ENCODE measurements at regions not wholly inside any gene's neighbourhood (a gene's known extent, or its start where the extent isn't known, plus 50 kb on each side); places are given as distances from the start of the nearest gene placed in this dataset.
A peak's percentile ranks its signal among the peaks of the same experiment; 100 is the strongest.
"Not testable (repeated sequence)": the region's sequence is repeated elsewhere in the genome, so short reads cannot be mapped to it uniquely, and the experiment has no call there.

- DNase-seq, result peak; percentile 31
These were observed 92.9 kb downstream of the GPR139 start for GRCh38 chr16:19980632-19981265.

GRCh38 chr16:19979638-19980037, 94.1 kb downstream of the GPR139 start:
- no peak for DNase-seq

GRCh38 chr16:19974607-19975006, 90.0 kb upstream of the GPRC5B start:
- no peak for DNase-seq

GRCh38 chr16:19972111-19972510, 87.5 kb upstream of the GPRC5B start:
- no peak for DNase-seq

- no peak for DNase-seq
These were observed 84.4 kb upstream of the GPRC5B start for GRCh38 chr16:19968891-19969683.

GRCh38 chr16:19967963-19968362, 83.3 kb upstream of the GPRC5B start:
- DNase-seq, result no peak

GRCh38 chr16:19967561-19967960, 82.9 kb upstream of the GPRC5B start:
- no peak for DNase-seq

- no peak for DNase-seq
These were observed 78.7 kb upstream of the GPRC5B start for GRCh38 chr16:19963301-19963700.

- DNase-seq, result no peak
These were observed 75.5 kb upstream of the GPRC5B start for GRCh38 chr16:19960183-19960582.

GRCh38 chr16:19959736-19960135, 75.1 kb upstream of the GPRC5B start:
- no peak for DNase-seq

GRCh38 chr16:19955896-19956295, 71.2 kb upstream of the GPRC5B start:
- not testable (repeated sequence) for DNase-seq

- DNase-seq, result not testable (repeated sequence)
These were observed 70.4 kb upstream of the GPRC5B start for GRCh38 chr16:19955084-19955483.

- DNase-seq, result peak; percentile 5
These were observed 63.8 kb upstream of the GPRC5B start for GRCh38 chr16:19948186-19949104.

- no peak for DNase-seq
These were observed 61.3 kb upstream of the GPRC5B start for GRCh38 chr16:19945934-19946333.

- DNase-seq, result no peak
These were observed 55.5 kb upstream of the GPRC5B start for GRCh38 chr16:19940195-19940594.

GRCh38 chr16:19939553-19939952, 54.9 kb upstream of the GPRC5B start:
- DNase-seq, result no peak

GRCh38 chr16:19938536-19938935, 53.9 kb upstream of the GPRC5B start:
- no peak for DNase-seq

- DNase-seq, result no peak
These were observed 51.8 kb upstream of the GPRC5B start for GRCh38 chr16:19936441-19936840.

GRCh38 chr16:19935694-19936093, 51.0 kb upstream of the GPRC5B start:
- DNase-seq, result no peak
